ENCODE measurements at regions not wholly inside any gene's neighbourhood (a gene's known extent, or its start where the extent isn't known, plus 50 kb on each side); places are given as distances from the start of the nearest gene placed in this dataset.
A peak's percentile ranks its signal among the peaks of the same experiment; 100 is the strongest.

GRCh38 chr13:107028751-107029150, 460.8 kb upstream of the ARGLU1 start:
- Histone ChIP-seq H3K9me3 (ENCODE audit: control insufficient read depth, insufficient read depth, low read length) (no peaks in the 10 kb centered on the region), H3K27ac (ENCODE audit: low read depth, low read length) (no peak overlapping the region), H3K4me1 (ENCODE audit: control insufficient read depth, insufficient read depth, low read length) (no peaks in the 10 kb centered on the region), H3K36me3 (ENCODE audit: control insufficient read depth, insufficient read depth, low read length) (no peaks in the 10 kb centered on the region), H3K4me3 (ENCODE audit: low read depth, low read length) (no peak overlapping the region), H3K27me3 (ENCODE audit: control insufficient read depth, insufficient read depth, low read length) (no peaks in the 10 kb centered on the region)
- no peak for DNase-seq (ENCODE audit: low read depth in 4 of 6, low spot score in 6 of 6)
- WGBS (ENCODE audit: insufficient coverage): 90% methylated on average over 4 of the region's 8 CpGs

GRCh38 chr13:107025991-107026390, 458.1 kb upstream of the ARGLU1 start:
- no peak overlapping the region for H3K27ac ChIP-seq (ENCODE audit: low read depth, low read length)
- H3K36me3 ChIP-seq (ENCODE audit: control insufficient read depth, insufficient read depth, low read length): no peaks in the 10 kb centered on the region
- H3K4me1 ChIP-seq (ENCODE audit: control insufficient read depth, insufficient read depth, low read length): no peaks in the 10 kb centered on the region
- WGBS (ENCODE audit: insufficient coverage): no CpG with 5 or more reads among the region's 1 CpG
- H3K27me3 ChIP-seq (ENCODE audit: control insufficient read depth, insufficient read depth, low read length): no peaks in the 10 kb centered on the region
- no peak overlapping the region for H3K4me3 ChIP-seq (ENCODE audit: low read depth, low read length)
- no peaks in the 10 kb centered on the region for H3K9me3 ChIP-seq (ENCODE audit: control insufficient read depth, insufficient read depth, low read length)
- peak in 1 of 6 donors; percentile 27 for DNase-seq (ENCODE audit: low read depth in 4 of 6, low spot score in 6 of 6)

GRCh38 chr13:107023335-107023734, 455.4 kb upstream of the ARGLU1 start:
- DNase-seq (ENCODE audit: low read depth in 4 of 6, low spot score in 6 of 6): no peak
- Histone ChIP-seq H3K9me3 (ENCODE audit: control insufficient read depth, insufficient read depth, low read length) (no peaks in the 10 kb centered on the region), H3K36me3 (ENCODE audit: control insufficient read depth, insufficient read depth, low read length) (no peaks in the 10 kb centered on the region), H3K4me3 (ENCODE audit: low read depth, low read length) (no peak overlapping the region), H3K4me1 (ENCODE audit: control insufficient read depth, insufficient read depth, low read length) (no peaks in the 10 kb centered on the region), H3K27me3 (ENCODE audit: control insufficient read depth, insufficient read depth, low read length) (no peaks in the 10 kb centered on the region), H3K27ac (ENCODE audit: low read depth, low read length) (no peak overlapping the region)
- WGBS (ENCODE audit: insufficient coverage): no CpG with 5 or more reads among the region's 2 CpGs

- no peak for DNase-seq (ENCODE audit: low read depth in 4 of 6, low spot score in 6 of 6)
- H3K4me1 ChIP-seq (ENCODE audit: control insufficient read depth, insufficient read depth, low read length): no peaks in the 10 kb centered on the region
- H3K4me3 ChIP-seq (ENCODE audit: low read depth, low read length): no peak overlapping the region
- no peaks in the 10 kb centered on the region for H3K9me3 ChIP-seq (ENCODE audit: control insufficient read depth, insufficient read depth, low read length)
- 81% methylated on average over 4 of the region's 7 CpGs for WGBS (ENCODE audit: insufficient coverage)
- H3K27ac ChIP-seq (ENCODE audit: low read depth, low read length): no peak overlapping the region
- H3K36me3 ChIP-seq (ENCODE audit: control insufficient read depth, insufficient read depth, low read length): no peaks in the 10 kb centered on the region
- H3K27me3 ChIP-seq (ENCODE audit: control insufficient read depth, insufficient read depth, low read length): no peaks in the 10 kb centered on the region
Measured at GRCh38 chr13:107020393-107020792, 452.5 kb upstream of the ARGLU1 start.

GRCh38 chr13:107018285-107018684, 450.3 kb upstream of the ARGLU1 start:
- no peak for DNase-seq (ENCODE audit: low read depth in 4 of 6, low spot score in 6 of 6)
- no peaks in the 10 kb centered on the region for H3K9me3 ChIP-seq (ENCODE audit: control insufficient read depth, insufficient read depth, low read length)
- H3K27me3 ChIP-seq (ENCODE audit: control insufficient read depth, insufficient read depth, low read length): no peaks in the 10 kb centered on the region
- 98% methylated on average over 3 of the region's 4 CpGs for WGBS (ENCODE audit: insufficient coverage)
- H3K4me3 ChIP-seq (ENCODE audit: low read depth, low read length): no peak overlapping the region
- H3K27ac ChIP-seq (ENCODE audit: low read depth, low read length): no peak overlapping the region
- H3K4me1 ChIP-seq (ENCODE audit: control insufficient read depth, insufficient read depth, low read length): no peaks in the 10 kb centered on the region
- no peaks in the 10 kb centered on the region for H3K36me3 ChIP-seq (ENCODE audit: control insufficient read depth, insufficient read depth, low read length)

- WGBS (ENCODE audit: insufficient coverage): no CpG with 5 or more reads among the region's 2 CpGs
- no peaks in the 10 kb centered on the region for H3K4me1 ChIP-seq (ENCODE audit: control insufficient read depth, insufficient read depth, low read length)
- DNase-seq (ENCODE audit: low read depth in 4 of 6, low spot score in 6 of 6): no peak
- no peak overlapping the region for H3K4me3 ChIP-seq (ENCODE audit: low read depth, low read length)
- no peaks in the 10 kb centered on the region for H3K9me3 ChIP-seq (ENCODE audit: control insufficient read depth, insufficient read depth, low read length)
- H3K36me3 ChIP-seq (ENCODE audit: control insufficient read depth, insufficient read depth, low read length): no peaks in the 10 kb centered on the region
- no peaks in the 10 kb centered on the region for H3K27me3 ChIP-seq (ENCODE audit: control insufficient read depth, insufficient read depth, low read length)
- H3K27ac ChIP-seq (ENCODE audit: low read depth, low read length): no peak overlapping the region
Measured at GRCh38 chr13:107006661-107007060, 438.7 kb upstream of the ARGLU1 start.

GRCh38 chr13:107005577-107005976, 437.6 kb upstream of the ARGLU1 start:
- H3K4me3 ChIP-seq (ENCODE audit: low read depth, low read length): no peak overlapping the region
- no peaks in the 10 kb centered on the region for H3K9me3 ChIP-seq (ENCODE audit: control insufficient read depth, insufficient read depth, low read length)
- WGBS (ENCODE audit: insufficient coverage): 85% methylated on average over 3 of the region's 4 CpGs
- H3K27me3 ChIP-seq (ENCODE audit: control insufficient read depth, insufficient read depth, low read length): no peaks in the 10 kb centered on the region
- no peaks in the 10 kb centered on the region for H3K4me1 ChIP-seq (ENCODE audit: control insufficient read depth, insufficient read depth, low read length)
- H3K27ac ChIP-seq (ENCODE audit: low read depth, low read length): no peak overlapping the region
- no peak for DNase-seq (ENCODE audit: low read depth in 4 of 6, low spot score in 6 of 6)
- no peaks in the 10 kb centered on the region for H3K36me3 ChIP-seq (ENCODE audit: control insufficient read depth, insufficient read depth, low read length)

- no peak overlapping the region for H3K27ac ChIP-seq (ENCODE audit: low read depth, low read length)
- DNase-seq (ENCODE audit: low read depth in 4 of 6, low spot score in 6 of 6): no peak
- no CpG with 5 or more reads among the region's 3 CpGs for WGBS (ENCODE audit: insufficient coverage)
Measured at GRCh38 chr13:107003911-107004310, 436.0 kb upstream of the ARGLU1 start.

GRCh38 chr13:106998664-106999063, 430.7 kb upstream of the ARGLU1 start:
- Histone ChIP-seq H3K9me3 (ENCODE audit: control insufficient read depth, insufficient read depth, low read length) (no peaks in the 10 kb centered on the region), H3K4me1 (ENCODE audit: control insufficient read depth, insufficient read depth, low read length) (no peaks in the 10 kb centered on the region), H3K4me3 (ENCODE audit: low read depth, low read length) (no peak overlapping the region), H3K27me3 (ENCODE audit: control insufficient read depth, insufficient read depth, low read length) (no peaks in the 10 kb centered on the region), H3K27ac (ENCODE audit: low read depth, low read length) (no peak overlapping the region), H3K36me3 (ENCODE audit: control insufficient read depth, insufficient read depth, low read length) (no peaks in the 10 kb centered on the region)
- WGBS (ENCODE audit: insufficient coverage): 89% methylated on average over 3 of the region's 5 CpGs
- no peak for DNase-seq (ENCODE audit: low read depth in 4 of 6, low spot score in 6 of 6)

More at GRCh38 chr13:107003911-107004310, 436.0 kb upstream of the ARGLU1 start:
- Histone ChIP-seq H3K4me3 (ENCODE audit: low read depth, low read length) (no peak overlapping the region), H3K4me1 (ENCODE audit: control insufficient read depth, insufficient read depth, low read length) (no peaks in the 10 kb centered on the region), H3K9me3 (ENCODE audit: control insufficient read depth, insufficient read depth, low read length) (no peaks in the 10 kb centered on the region), H3K36me3 (ENCODE audit: control insufficient read depth, insufficient read depth, low read length) (no peaks in the 10 kb centered on the region), H3K27me3 (ENCODE audit: control insufficient read depth, insufficient read depth, low read length) (no peaks in the 10 kb centered on the region)

GRCh38 chr13:106997696-106998095, 429.8 kb upstream of the ARGLU1 start:
- no peak overlapping the region for H3K27ac ChIP-seq (ENCODE audit: low read depth, low read length)
- WGBS (ENCODE audit: insufficient coverage): 100% methylated on average over 2 of the region's 4 CpGs
- H3K27me3 ChIP-seq (ENCODE audit: control insufficient read depth, insufficient read depth, low read length): no peaks in the 10 kb centered on the region

More at GRCh38 chr13:106997696-106998095, 429.8 kb upstream of the ARGLU1 start:
- Histone ChIP-seq H3K4me1 (ENCODE audit: control insufficient read depth, insufficient read depth, low read length) (no peaks in the 10 kb centered on the region), H3K9me3 (ENCODE audit: control insufficient read depth, insufficient read depth, low read length) (no peaks in the 10 kb centered on the region), H3K36me3 (ENCODE audit: control insufficient read depth, insufficient read depth, low read length) (no peaks in the 10 kb centered on the region), H3K4me3 (ENCODE audit: low read depth, low read length) (no peak overlapping the region)
- no peak for DNase-seq (ENCODE audit: low read depth in 4 of 6, low spot score in 6 of 6)
